Hematopoietic multipotent progenitor cell treated with erythropoietin and hydrocortisone succinate and interleukin-3 and kit ligand, for 8 days (in vitro differentiated cells): ENCODE measurements at regions not wholly inside any gene's neighbourhood (a gene's known extent, or its start where the extent isn't known, plus 50 kb on each side); places are given as distances from the start of the nearest gene placed in this dataset.
"Not testable (repeated sequence)": the region's sequence is repeated elsewhere in the genome, so short reads cannot be mapped to it uniquely, and the experiment has no call there.

Experiments used
- DNase-seq: peaks from one replicate; pipeline ENCODE4 v3.0.0-alpha.2; 2015

DNA sequence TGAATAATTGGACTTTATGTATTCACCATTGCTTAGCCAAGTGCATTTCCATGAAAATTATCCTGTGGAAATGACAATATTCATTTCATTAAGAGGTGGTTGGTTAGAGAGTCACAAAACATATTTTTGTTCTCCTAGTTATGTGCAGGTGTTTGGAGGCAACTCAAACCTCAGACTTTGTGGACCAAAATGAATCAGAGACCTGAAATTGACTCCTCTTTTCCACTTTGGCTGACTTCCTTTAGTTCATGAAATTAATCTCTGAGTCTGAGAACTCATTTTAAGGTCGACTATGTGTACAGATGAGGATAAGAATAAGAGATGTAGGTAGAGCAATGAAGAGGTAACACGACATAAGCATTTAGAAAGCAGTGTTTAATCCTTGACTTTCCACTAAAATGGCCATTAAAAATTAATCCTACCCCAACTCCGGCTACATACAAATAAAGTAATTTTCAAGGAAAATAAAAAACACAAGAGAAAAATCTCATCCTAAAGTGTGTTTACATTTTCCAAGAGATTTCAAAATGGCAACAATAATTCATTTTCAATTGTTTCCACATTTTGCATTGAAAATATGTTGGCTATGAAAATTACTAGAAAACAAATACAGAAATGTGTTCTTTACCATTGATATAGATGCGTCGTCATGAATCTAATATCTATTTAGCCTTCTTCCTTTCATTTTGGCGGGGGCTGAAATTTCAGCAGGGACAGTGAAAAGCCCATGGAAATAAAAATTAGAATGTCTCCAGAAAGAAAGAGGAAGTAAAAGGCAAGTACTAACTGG lies 185.4 kb upstream of the CSNK1A1L start:
- DNase-seq: no peak

GRCh38 chr13:37289212-37289935 lies 183.9 kb upstream of the CSNK1A1L start:
- no peak for DNase-seq

- DNase-seq: no peak
Observed at GRCh38 chr13:37288057-37288720, 182.7 kb upstream of the CSNK1A1L start.

DNA sequence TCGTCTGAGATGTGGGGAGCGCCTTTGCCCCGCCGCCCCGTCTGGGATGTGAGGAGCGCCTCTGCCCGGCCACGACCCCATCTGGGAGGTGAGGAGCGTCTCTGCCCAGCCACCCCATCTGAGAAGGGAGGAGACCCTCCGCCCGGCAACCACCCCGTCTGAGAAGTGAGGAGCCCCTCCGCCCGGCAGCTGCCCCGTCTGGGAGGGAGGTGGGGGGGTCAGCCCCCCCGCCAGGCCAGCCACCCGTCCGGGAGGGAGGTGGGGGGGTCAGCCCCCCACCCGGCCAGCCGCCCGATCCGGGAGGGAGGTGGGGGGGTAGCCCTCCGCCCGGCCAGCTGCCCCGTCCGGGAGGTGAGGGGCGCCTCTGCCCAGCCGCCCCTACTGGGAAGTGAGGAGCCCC lies 174.8 kb upstream of the CSNK1A1L start:
- not testable (repeated sequence) for DNase-seq

- no peak for DNase-seq
Observed at GRCh38 chr13:37277435-37278144, 172.1 kb upstream of the CSNK1A1L start.

DNA sequence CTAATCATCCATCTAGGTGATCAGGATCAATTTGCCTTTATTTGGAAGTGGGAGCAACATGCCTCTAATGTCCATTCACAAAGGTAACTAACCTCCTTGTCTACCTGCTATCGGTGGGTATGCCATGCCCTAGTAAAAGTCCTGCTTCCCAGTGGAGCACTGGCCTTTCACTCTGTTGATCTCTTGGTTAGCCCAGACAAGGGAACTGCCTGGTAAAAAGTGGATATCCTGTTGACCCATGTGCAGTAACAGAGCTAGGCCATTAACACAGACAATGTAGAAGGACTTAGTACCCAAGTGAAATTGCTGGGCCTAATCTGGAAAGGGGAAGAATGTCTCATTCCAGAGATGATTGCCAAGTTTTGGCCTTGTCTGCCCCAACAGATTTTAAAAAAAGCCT lies 171.5 kb upstream of the CSNK1A1L start:
- DNase-seq: no peak

DNA sequence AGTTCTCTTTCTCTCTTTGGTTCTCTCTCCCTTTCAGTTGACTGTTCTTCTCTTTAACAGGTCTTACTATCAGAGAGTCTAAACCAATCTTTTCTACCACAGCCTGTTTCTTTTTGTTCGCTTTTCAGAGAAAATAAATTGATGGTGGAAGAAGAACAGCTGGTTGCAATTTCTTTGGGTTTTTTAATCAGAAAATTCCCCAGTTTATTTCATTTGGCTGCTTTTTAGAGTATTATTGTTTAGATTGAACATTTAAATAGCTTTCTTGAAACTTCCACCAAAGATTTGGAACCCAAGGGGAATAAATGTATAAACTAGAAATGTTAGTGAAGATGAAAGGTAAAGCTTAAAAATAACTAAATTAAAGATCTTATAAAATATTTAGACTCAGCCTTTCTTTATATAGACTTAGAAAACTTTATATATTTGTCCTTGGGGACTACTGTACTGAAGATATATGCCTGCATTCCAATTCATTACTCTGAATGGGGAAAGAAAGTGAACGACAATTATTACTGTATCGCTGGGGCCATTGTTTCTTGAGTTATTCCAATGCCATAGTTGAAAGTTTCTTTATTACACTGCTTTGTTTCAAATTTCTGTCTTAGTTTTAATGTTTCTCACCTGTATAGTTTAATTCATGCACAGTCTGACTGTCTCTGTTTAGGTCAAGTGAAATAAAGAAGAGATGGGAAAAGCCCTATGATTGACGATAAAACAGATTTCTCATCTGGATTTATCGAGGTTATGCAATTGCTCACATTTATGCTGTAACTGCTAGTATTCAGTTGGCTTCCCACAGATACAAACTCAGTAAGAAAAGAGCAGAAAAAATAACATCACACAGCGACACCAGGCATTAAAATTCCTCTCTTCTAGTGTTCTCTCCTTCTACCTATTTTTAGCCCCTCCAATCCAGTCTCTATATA lies 169.4 kb upstream of the CSNK1A1L start:
- DNase-seq: no peak

DNA sequence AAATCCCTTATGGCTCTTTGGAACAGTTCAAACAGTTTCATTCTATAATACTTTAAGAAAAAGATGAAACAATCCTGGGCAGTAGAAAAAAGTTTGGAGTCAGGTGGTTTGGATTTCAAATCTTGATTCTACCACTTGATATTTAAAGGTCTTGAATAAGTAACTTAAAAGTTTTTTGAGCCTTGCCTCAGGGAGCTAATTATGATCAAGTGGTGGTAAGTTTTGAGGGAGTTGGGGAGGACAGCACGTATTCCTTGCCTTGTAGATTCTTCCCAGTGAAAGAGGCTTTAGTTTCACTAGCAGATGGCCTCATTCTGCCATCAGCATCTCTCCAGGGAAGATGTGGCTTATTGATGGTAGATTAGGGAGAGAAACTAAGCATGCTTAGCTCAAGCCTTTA lies 168.4 kb upstream of the CSNK1A1L start:
- no peak for DNase-seq

- DNase-seq: no peak
Observed at GRCh38 chr13:37270226-37271001, 164.9 kb upstream of the CSNK1A1L start.

- no peak for DNase-seq
Observed at GRCh38 chr13:37263871-37264270, 158.4 kb upstream of the CSNK1A1L start.

GRCh38 chr13:37257706-37258105 lies 152.2 kb upstream of the CSNK1A1L start:
- DNase-seq: no peak

DNA sequence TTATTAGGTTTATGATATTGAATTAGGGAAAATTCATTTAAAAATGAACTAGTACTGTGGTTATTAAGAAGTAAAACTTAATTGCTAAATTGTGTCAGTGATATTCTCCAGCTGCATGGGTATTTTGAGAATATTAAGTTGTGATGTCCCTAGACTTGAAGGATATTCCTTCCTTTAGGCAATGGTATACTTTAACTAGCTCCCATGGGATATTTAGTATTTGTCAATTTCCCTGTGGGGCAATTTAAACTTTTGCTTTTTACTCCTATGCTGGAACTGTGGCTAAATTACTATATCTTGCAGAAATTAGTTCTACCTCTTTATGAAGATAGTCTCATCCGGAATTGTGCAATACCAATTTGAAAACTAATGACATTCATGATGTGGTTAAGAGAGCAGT lies 151.6 kb upstream of the CSNK1A1L start:
- no peak for DNase-seq

GRCh38 chr13:37241786-37242185 lies 136.3 kb upstream of the CSNK1A1L start:
- DNase-seq: peak; percentile 1

DNA sequence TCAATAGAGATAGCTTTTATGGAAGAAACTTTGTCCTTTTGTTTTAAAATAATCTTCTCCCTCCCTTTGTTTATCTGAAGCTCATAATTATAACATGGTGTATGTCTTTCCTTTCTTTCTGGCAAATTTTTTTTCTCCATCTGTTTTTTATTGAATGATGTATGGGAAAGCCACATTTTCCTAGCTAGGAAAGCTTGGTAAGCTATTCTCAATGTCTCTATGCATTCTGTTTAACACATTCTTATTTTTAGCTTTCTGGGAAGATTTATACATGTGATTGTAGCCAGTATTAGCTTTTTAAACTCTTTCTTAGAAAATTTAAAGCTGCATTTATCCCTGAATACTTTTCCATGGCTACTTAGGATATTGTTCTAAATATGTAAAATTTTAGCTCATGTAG lies 124.9 kb upstream of the CSNK1A1L start:
- no peak for DNase-seq

- DNase-seq: no peak
Observed at GRCh38 chr13:37229931-37230330, 124.5 kb upstream of the CSNK1A1L start.

DNA sequence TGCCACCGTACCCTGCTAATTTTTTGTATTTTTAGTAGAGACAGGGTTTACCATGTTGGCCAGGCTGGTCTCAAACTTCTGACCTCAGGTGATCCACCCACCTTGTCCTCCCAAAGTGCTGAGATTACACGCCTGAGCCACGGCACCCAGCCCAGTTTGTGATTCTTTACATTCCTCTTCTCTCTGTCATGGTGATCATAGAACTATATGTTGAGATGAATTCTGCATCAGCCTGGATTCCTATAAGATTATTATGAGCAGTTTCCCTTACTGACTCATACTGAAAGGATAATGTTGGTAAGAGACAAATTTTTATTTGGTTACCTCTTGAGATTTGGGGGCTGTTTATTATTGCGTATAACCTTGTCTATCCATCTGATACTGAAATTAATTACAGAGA lies 121.5 kb upstream of the CSNK1A1L start:
- no peak for DNase-seq

- no peak for DNase-seq
Observed at GRCh38 chr13:37225414-37226070, 120.1 kb upstream of the CSNK1A1L start.

GRCh38 chr13:37216331-37216730 lies 110.9 kb upstream of the CSNK1A1L start:
- no peak for DNase-seq

DNA sequence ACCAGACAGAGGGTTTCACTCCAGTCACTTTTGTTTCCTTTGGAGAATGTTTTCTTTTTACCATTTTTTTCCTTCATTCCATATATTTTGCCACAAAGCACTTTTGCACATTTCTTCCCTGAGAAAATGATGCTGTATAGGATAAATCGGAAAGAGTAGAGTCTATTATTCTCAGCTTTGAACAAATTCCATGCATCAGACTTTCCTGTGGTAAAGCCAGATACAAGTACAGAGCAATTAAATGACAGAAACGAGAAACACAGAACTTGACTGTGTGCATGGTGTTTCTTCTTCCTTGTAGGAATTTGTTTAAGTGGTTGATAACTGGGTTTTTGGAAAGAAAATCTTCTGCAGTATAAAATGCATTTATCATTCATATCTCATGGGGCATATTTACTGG lies 107.4 kb upstream of the CSNK1A1L start:
- DNase-seq: no peak

- no peak for DNase-seq
Observed at GRCh38 chr13:37211487-37211886, 106.0 kb upstream of the CSNK1A1L start.
